Esophagus squamous epithelium (tissue), 4 donors: ENCODE measurements at regions not wholly inside any gene's neighbourhood (a gene's known extent, or its start where the extent isn't known, plus 50 kb on each side); places are given as distances from the start of the nearest gene placed in this dataset.

Experiments
- CTCF ChIP-seq, 6 experiments: fragments of 450-650 bp in 4 of 6; fragments of 200-600 bp in 2 of 6; sonication (generic) in 2 of 6; IDR thresholded peaks; one replicate each; pipeline ENCODE4 v1.5.1; 2016 to 2019; ENCODE audit warnings: antibody characterized with exemption in 6 of 6, mild to moderate bottlenecking in 4 of 6, moderate library complexity in 4 of 6
- POLR2A ChIP-seq, 4 donors: fragments of 450-650 bp; IDR thresholded peaks; one replicate each; pipeline ENCODE4 v1.6.1; 2017; ENCODE audit warnings: antibody characterized with exemption in 4 of 4, mild to moderate bottlenecking in 4 of 4, moderate library complexity in 3 of 4

GRCh38 chr5:74974451-74975091, 77.8 kb downstream of the GCNT4 start:
- TF ChIP-seq CTCF (IDR thresholded peaks at IDR 0.05): no peak
- no peak for TF ChIP-seq POLR2A (IDR thresholded peaks at IDR 0.05)
